ENCODE measurements at regions not wholly inside any gene's neighbourhood (a gene's known extent, or its start where the extent isn't known, plus 50 kb on each side); places are given as distances from the start of the nearest gene placed in this dataset.
"Not testable (repeated sequence)": the region's sequence is repeated elsewhere in the genome, so short reads cannot be mapped to it uniquely, and the experiment has no call there.

DNA sequence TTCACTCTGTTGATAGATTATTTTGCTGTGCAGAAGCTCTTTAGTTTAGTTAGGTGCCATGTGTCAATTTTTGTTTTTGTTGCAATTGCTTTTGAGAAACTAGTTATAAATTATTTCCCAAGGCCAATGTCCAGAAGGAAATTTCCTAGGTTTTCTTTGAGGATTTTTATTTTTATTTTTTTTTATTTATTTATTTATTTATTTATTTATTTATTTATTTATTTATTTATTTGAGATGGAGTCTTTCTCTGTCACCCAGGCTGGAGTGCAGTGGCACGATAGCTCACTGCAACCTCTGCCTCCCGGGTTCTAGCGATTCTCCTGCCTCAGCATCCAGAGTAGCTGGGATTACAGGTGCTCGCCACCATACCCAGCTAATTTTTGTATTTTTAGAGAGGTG, 2290.5 kb downstream of the ARAP2 start:
- TF ChIP-seq, protein P1, sequence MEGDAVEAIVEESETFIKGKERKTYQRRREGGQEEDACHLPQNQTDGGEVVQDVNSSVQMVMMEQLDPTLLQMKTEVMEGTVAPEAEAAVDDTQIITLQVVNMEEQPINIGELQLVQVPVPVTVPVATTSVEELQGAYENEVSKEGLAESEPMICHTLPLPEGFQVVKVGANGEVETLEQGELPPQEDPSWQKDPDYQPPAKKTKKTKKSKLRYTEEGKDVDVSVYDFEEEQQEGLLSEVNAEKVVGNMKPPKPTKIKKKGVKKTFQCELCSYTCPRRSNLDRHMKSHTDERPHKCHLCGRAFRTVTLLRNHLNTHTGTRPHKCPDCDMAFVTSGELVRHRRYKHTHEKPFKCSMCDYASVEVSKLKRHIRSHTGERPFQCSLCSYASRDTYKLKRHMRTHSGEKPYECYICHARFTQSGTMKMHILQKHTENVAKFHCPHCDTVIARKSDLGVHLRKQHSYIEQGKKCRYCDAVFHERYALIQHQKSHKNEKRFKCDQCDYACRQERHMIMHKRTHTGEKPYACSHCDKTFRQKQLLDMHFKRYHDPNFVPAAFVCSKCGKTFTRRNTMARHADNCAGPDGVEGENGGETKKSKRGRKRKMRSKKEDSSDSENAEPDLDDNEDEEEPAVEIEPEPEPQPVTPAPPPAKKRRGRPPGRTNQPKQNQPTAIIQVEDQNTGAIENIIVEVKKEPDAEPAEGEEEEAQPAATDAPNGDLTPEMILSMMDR (IDR thresholded peaks at IDR 0.05), result not testable (repeated sequence)
- TF ChIP-seq POLR2A, POLR2AphosphoS5 (IDR thresholded peaks at IDR 0.05): not testable (repeated sequence)
